ENCODE measurements at regions not wholly inside any gene's neighbourhood (a gene's known extent, or its start where the extent isn't known, plus 50 kb on each side); places are given as distances from the start of the nearest gene placed in this dataset.
"Not testable (repeated sequence)": the region's sequence is repeated elsewhere in the genome, so short reads cannot be mapped to it uniquely, and the experiment has no call there.

DNA sequence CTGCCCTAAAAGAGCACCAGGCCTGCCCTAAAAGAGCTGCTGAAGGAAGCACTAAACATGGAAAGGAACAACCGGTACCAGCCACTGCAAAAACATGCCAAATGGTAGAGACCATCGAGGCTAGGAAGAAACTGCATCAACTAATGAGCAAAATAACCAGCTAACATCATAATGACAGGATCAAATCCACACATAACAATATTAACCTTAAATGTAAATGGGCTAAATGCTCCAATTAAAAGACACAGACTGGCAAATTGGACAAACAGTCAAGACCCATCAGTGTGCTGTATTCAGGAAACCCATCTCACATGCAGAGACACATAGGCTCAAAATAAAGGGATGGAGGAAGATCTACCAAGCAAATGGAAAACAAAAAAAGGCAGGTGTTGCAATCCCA lies 104.7 kb downstream of the C4BPA start:
- H3K4me1 ChIP-seq (ENCODE audit: control insufficient read depth, insufficient read depth, low read length); H3K79me1 ChIP-seq (ENCODE audit: low read depth in 1 of 2, low read length in 2 of 2); H2BK120ac ChIP-seq (ENCODE audit: low read depth, low read length); DNase-seq; intact Hi-C loops (cut with micrococcal nuclease); ATAC-seq (ENCODE audit: low read depth); in situ Hi-C loops (cut with MboI; ENCODE audit: low sequenced_read_pairs); H3K4me3 ChIP-seq (ENCODE audit: insufficient read depth, low read depth, low read length); H3K9me3 ChIP-seq (ENCODE audit: control insufficient read depth, insufficient read depth, low read length); H3K27ac ChIP-seq (ENCODE audit: insufficient read depth, low read length); H4K91ac ChIP-seq (ENCODE audit: insufficient read depth, low read depth, low read length); H3K9me1 ChIP-seq (ENCODE audit: insufficient read depth, low read length); H3K4me2 ChIP-seq (ENCODE audit: low read depth, low read length); H3K4ac ChIP-seq (ENCODE audit: low read depth, low read length); H3K27me3 ChIP-seq (ENCODE audit: control insufficient read depth, insufficient read depth, low read length); H3K18ac ChIP-seq (ENCODE audit: low read depth, low read length); H4K20me1 ChIP-seq (ENCODE audit: insufficient read depth, low read length); CTCF ChIA-PET; POLR2A ChIA-PET (ENCODE audit: unreplicated experiment); H2AK5ac ChIP-seq (ENCODE audit: low read depth, low read length); H3K56ac ChIP-seq (ENCODE audit: extremely low read depth, insufficient read depth, low read length); H2BK15ac ChIP-seq (ENCODE audit: low read depth, low read length); H2AK9ac ChIP-seq (replicated peaks; ENCODE audit: low read depth, low read length, poor library complexity); H4K8ac ChIP-seq (ENCODE audit: low read depth in 2 of 2, low read length in 2 of 2); H3K23ac ChIP-seq (ENCODE audit: low read depth, low read length); H2BK5ac ChIP-seq (ENCODE audit: low read depth, low read length, poor library complexity, severe bottlenecking); H4K5ac ChIP-seq (ENCODE audit: low read depth, low read length); H2BK20ac ChIP-seq (ENCODE audit: low read depth, low read length); H2AFZ ChIP-seq (replicated peaks; ENCODE audit: low read length, poor library complexity); BruUV-seq (replicated peaks); H3K9ac ChIP-seq (ENCODE audit: low read depth, low read length); dilution Hi-C loops (cut with HindIII; ENCODE audit: low sequenced_read_pairs, unreplicated experiment); H3K14ac ChIP-seq (replicated peaks; ENCODE audit: low read depth, low read length); H3K36me3 ChIP-seq (ENCODE audit: control insufficient read depth, insufficient read depth, low read length): not testable (repeated sequence)
- no CpG with 5 or more reads among the region's 2 CpGs for WGBS, 2 experiments (ENCODE audit: extremely low coverage in 2 of 2, insufficient read length in 1 of 2)
